HFFc6 (cell line): ENCODE measurements at regions not wholly inside any gene's neighbourhood (a gene's known extent, or its start where the extent isn't known, plus 50 kb on each side); places are given as distances from the start of the nearest gene placed in this dataset.

Experiments used
- DNase-seq: peaks from one replicate; pipeline ENCODE4 v3.0.0-alpha.2; 2018
- H3K27ac Mint-ChIP-seq: 2 replicates; pipeline ENCODE4 v1.8.0; 2020; ENCODE audit warnings: mild to moderate bottlenecking, mixed read lengths
- H3K27me3 Mint-ChIP-seq: 2 replicates; pipeline ENCODE4 v1.8.0; 2021; ENCODE audit warnings: mild to moderate bottlenecking, moderate library complexity, mixed read lengths; ENCODE audit not compliant: insufficient read depth
- H3K36me3 Mint-ChIP-seq: 2 replicates; pipeline ENCODE4 v1.8.0; 2021; ENCODE audit warnings: low read depth, mixed read lengths
- H3K4me1 Mint-ChIP-seq: 2 replicates; pipeline ENCODE4 v1.8.0; 2020; ENCODE audit warnings: low read depth, mixed read lengths
- H3K4me3 Mint-ChIP-seq: 2 replicates; pipeline ENCODE4 v1.8.0; 2020; ENCODE audit warnings: mild to moderate bottlenecking, moderate library complexity, mixed read lengths
- H3K9me3 Mint-ChIP-seq: 2 replicates; pipeline ENCODE4 v1.8.0; 2020; ENCODE audit warnings: mild to moderate bottlenecking, mixed read lengths
- TF ChIP-seq, protein P1 (sequence below): fragments of 200-600 bp; sonication (generic); IDR thresholded peaks from 2 replicates; pipeline ENCODE4 v1.5.0; 2021; ENCODE audit warnings: antibody characterized with exemption, mild to moderate bottlenecking

DNA sequence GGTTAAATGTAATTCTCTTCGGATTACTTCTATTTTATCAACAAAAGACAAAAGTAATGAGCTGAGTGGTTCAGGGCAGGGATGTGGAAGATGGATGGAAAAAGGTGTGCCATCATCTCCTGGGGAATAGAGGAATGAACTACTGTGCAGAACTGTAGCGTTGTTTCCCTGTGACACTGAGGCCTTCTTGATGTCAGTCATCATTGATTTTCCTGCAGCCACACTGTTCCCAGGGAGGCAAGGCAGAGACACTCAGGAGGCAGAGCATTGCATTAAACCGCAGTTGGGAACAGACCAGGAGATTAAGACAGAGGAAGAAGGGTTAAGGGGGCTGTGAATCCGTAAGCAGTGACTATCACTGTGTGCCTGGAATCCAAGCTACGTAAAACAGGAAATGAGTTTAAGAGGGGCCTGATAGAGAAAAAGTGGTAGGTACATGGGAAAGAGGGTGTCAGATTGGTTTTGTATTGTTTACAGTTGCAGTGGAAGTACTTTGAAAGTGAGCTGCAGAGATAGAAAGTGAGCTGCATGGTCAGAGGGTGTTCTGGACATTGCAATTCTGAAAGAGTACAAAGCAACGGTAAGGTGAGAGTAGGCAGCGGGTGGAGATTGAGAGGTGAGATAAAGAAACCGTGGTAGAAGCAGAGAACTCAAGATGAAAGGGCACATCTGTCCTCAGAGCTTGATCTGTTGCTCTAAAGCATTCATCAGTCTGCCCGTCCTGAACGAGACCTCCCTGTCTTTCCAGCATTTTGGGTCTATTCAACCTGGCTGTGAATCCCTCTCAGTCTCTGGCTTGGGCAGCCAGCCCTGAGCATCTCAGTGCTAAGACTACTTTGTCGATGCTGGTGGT is 793.4 kb upstream of the CELF4 start:
- no peaks in the 10 kb centered on the region for H3K4me1 Mint-ChIP-seq
- peaks cover 52% of the 10 kb centered on the region for H3K9me3 Mint-ChIP-seq
- H3K27ac Mint-ChIP-seq, result no peak overlapping the region
- TF ChIP-seq, protein P1, sequence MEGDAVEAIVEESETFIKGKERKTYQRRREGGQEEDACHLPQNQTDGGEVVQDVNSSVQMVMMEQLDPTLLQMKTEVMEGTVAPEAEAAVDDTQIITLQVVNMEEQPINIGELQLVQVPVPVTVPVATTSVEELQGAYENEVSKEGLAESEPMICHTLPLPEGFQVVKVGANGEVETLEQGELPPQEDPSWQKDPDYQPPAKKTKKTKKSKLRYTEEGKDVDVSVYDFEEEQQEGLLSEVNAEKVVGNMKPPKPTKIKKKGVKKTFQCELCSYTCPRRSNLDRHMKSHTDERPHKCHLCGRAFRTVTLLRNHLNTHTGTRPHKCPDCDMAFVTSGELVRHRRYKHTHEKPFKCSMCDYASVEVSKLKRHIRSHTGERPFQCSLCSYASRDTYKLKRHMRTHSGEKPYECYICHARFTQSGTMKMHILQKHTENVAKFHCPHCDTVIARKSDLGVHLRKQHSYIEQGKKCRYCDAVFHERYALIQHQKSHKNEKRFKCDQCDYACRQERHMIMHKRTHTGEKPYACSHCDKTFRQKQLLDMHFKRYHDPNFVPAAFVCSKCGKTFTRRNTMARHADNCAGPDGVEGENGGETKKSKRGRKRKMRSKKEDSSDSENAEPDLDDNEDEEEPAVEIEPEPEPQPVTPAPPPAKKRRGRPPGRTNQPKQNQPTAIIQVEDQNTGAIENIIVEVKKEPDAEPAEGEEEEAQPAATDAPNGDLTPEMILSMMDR, result no peak
- H3K36me3 Mint-ChIP-seq, result no peaks in the 10 kb centered on the region
- no peaks in the 10 kb centered on the region for H3K27me3 Mint-ChIP-seq
- no peak overlapping the region for H3K4me3 Mint-ChIP-seq
- DNase-seq, result no peak

DNA sequence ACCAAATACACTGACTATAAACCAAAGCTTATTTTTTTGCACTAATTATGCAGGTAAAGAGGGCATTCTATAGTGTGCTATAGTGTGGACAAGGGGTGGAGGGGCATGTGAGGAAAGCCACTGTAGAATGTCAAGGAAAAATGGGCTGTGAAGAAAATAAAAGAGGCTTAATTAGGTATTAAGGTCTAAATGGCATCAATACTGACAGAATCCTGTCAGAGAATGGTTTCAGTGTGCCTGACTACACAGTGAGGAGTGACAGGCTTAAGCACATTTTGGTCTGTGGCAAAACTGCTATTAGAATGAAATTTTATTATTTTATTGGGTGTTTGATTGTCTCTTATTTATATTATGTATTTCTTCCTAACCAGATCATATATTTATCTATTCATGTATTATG is 787.6 kb upstream of the CELF4 start:
- no peak for DNase-seq
- no peak overlapping the region for H3K4me3 Mint-ChIP-seq
- TF ChIP-seq, protein P1, result no peak
- H3K9me3 Mint-ChIP-seq, result peaks cover 42% of the 10 kb centered on the region
- H3K36me3 Mint-ChIP-seq, result no peaks in the 10 kb centered on the region
- H3K27ac Mint-ChIP-seq, result no peak overlapping the region
- no peaks in the 10 kb centered on the region for H3K4me1 Mint-ChIP-seq
- H3K27me3 Mint-ChIP-seq, result no peaks in the 10 kb centered on the region

DNA sequence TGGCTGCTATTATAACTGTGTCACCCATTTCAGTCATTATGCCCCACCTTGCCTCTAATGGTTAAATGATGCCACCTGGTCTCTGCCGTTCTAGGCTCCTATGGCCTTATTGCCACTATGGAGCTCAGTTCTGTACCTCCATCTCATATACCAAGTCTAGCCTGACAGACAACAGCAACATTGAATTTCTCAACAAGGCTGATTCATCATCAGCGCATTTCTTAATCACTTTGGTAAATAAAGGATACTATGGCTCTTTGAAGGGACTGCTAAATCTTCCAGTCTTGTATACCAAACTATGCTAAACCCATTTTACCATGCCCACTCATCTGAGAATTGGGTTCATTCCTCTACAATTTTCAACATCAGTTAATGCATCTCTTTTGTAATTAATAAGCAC is 784.5 kb upstream of the CELF4 start:
- TF ChIP-seq, protein P1, result no peak
- no peak for DNase-seq
- Mint-ChIP-seq H3K4me1 (no peaks in the 10 kb centered on the region), H3K27ac (no peak overlapping the region), H3K27me3 (no peaks in the 10 kb centered on the region), H3K36me3 (no peaks in the 10 kb centered on the region), H3K9me3 (peaks cover 42% of the 10 kb centered on the region), H3K4me3 (no peak overlapping the region)

DNA sequence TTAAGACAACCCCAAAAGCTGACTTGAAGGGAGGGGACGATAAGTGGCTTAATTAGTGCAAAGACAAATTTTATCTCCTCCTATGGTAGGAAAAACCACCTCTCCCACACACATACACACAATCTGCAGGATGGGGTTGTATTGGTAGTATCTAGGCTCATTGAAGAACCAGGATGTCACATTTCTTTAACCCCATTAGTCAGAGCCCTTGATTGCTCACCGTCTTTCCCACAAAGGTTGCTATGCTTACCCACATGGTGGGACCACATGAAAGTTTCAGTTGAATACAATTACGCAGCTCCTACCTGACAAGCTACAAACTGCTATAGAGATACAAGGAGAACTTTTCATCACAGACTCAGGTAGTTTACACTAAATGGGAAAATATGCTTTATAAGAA is 765.0 kb upstream of the CELF4 start:
- no peak overlapping the region for H3K4me3 Mint-ChIP-seq
- H3K27ac Mint-ChIP-seq, result no peak overlapping the region
- TF ChIP-seq, protein P1, result no peak
- peaks cover 36% of the 10 kb centered on the region for H3K9me3 Mint-ChIP-seq
- H3K27me3 Mint-ChIP-seq, result no peaks in the 10 kb centered on the region
- no peaks in the 10 kb centered on the region for H3K4me1 Mint-ChIP-seq
- no peaks in the 10 kb centered on the region for H3K36me3 Mint-ChIP-seq
- no peak for DNase-seq

DNA sequence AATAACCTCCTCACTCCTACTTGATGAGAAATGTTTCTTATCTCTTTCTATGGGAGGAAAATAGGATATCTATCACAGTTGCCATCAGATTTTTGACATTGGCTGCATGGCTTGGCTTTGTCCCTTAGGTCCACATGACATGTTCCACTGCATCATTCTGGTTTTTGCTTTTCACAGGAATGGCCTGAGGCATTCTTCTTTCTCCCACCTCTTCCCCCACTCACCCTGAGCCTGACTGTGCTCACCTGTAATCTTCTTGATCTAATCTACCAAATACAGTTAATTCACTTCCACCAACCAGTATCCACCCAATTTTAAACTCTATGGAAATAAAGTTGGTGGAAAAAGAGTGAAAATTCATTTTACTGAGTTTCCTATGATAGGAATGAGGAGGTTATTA is 763.5 kb upstream of the CELF4 start:
- TF ChIP-seq, protein P1, result no peak
- DNase-seq, result no peak
- Mint-ChIP-seq H3K27me3 (no peaks in the 10 kb centered on the region), H3K4me1 (no peaks in the 10 kb centered on the region), H3K9me3 (peaks cover 32% of the 10 kb centered on the region), H3K4me3 (no peak overlapping the region), H3K27ac (no peak overlapping the region), H3K36me3 (no peaks in the 10 kb centered on the region)
